HG02588 (cell line): ENCODE measurements at regions not wholly inside any gene's neighbourhood (a gene's known extent, or its start where the extent isn't known, plus 50 kb on each side); places are given as distances from the start of the nearest gene placed in this dataset.

Source experiments
- ATAC-seq: cut with Tn5 transposase; IDR thresholded peaks from one replicate; pipeline ENCODE4 v1.9.1; 2021; ENCODE audit warnings: mild to moderate bottlenecking, moderate library complexity; ENCODE audit not compliant: unreplicated experiment

DNA sequence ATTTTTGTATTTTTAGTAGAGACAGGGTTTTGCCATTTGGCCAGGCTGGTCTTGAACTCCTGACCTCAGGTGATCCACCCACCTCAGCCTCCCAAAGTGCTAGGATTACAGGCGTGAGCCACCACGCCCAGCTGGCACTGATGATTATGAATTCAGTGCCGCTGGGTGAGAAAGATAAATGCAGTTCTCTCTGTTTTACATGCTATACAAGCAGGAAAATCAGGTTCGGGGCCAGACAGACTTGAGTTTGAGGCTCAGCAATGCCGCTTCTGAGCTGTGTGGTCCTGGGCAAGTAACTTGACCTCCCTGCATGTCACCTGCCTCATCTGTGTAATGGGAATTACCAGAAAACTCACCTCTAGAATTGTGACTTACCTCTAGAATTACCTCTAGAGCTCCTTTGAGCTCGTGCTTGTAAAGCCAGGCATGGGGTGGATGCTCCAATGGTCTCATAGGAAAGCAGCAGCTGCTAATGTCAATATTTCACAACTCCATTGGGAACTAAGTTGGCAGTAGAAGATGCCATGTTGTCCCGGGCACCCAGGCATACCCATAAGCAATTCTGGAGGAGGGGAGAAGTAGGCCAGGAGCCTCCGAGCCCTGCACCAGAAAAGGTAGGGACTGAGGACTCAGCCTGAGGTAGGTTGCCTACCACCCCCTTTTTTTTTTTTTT, 119.8 kb upstream of the SLC25A33 start:
- no peak for ATAC-seq

DNA sequence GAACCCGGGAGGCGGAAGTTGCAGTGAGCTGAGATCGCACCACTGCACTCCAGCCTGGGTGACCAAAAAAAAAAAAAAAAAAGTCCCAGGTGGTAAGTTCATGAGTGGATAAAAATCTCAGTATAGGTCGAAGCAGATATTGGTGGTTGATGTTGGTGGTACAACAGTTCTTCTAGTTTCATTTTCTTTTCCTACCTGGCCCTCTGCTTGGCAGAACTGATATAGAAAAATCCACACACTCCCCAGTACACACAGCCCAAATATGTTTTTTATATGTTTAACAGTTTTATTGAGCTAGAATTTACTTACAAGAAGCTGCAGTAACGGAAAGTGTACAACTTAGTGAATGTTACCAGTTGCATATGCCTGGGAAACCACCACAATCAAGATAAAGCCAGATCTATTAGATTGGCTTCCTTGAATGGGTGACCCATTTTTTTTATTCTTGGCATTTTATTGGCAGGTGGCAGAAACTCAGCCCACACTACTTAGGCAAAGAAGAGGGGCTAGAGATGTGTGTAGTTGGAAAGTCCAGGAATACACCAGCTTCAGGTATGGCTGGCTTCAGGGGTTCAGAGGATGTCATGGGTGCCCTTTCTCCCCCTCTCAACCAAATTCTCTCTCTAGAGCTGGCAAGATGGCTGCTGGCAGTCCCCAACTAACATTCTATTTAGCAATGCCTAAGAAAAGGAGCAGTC, 118.3 kb upstream of the SLC25A33 start:
- no peak for ATAC-seq

DNA sequence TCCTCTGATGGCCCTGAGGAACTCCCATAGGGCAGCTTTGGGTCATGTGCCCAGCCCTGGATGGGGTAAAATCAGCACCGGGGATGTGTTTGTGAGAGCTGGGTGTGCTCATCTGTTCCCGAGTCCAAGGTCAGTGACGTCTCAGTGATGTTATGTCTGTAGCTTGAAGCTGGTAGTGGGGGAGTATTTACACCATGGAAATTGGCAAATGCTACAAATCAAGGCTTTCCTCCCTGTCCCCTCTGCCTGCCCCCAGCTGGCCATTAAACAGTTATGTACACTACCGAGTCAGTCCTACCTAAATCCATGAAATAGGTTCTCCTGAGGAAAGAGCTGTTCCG, 117.8 kb upstream of the SLC25A33 start:
- no peak for ATAC-seq

DNA sequence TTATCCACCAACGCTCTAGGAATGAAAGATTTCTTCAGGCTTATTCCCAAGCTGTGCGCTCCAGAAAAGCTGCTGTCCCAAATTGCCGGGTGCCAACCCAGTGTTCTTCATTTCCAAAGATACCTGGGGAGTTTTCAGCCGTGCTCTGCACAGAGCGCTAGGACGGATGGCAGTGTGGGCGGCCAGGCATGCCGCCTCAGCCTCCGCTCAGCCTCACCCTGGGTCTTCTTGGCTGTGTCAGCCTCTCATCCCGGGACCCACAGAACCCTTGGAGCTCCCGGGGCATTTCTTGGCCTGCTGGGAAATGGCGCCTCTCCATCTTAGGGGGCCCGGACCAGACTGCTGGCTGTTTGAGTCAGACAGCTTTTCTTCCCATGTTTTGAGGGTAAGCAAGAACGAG, 116.9 kb upstream of the SLC25A33 start:
- ATAC-seq: no peak

DNA sequence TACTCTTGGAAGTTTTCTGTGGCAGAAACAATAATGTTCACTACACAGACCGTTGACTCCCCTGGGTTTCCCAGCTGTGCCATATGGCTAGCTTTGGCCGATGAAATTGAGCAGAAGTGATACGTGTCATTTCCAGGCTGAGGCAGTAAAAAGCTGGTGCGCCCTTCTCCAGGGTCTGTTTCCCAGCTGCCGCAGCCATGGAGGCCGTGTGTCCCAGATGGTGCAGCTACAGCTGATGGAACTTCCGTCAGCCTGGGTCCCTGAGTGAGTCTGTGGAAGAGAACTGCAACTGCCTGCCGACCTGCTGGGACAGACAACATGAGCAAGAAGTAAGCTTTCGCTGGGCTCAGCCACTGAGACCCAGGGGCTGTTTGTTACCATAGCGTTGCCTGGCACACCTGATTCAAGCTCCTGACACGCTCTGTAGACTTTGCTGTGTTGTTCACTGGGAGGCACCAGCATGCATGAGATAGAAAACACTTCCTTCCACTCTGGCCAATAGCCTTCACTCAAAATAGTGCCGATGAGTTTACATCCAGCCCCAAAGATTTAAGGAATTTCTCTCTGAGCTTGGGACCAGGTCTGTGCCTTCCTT, 116.3 kb upstream of the SLC25A33 start:
- ATAC-seq: no peak

DNA sequence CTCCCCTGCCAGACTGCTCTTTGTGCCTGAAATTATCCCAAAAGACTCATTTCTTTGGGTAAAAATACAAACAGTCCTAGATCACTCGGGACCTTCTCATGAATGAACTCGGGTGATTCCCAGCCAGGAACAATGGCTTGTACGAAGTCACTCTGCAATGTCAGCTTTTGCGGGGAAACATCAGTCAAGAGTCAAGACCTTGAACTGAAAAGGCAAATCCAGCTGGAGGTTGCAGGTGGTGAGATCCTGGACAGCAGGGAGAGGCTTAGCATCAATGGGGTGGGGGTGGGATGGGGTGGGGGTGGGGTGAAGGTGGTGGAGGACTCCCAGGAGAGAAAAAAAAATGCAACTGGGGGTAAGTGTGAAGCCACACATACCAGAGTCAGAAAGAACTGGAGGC, 115.0 kb upstream of the SLC25A33 start:
- no peak for ATAC-seq

DNA sequence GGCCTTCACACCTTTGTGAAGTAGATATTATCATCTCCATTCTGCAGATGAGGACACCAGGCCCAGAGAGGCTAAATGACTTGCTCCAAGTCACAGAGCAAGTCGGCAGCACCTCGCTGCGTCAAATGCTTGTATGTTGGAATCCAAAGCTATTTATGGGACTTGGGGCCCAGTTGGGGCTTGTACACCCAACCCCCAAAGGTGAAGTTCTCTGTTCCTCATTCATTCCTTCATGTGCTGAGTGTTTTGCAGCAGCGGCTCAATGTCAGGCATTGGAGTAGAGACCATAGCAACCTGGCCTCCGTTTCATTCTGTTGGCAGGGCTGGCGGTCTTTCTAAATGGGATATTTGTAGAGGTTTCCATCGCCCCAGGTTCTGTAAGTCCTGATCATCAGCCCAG, 113.4 kb upstream of the SLC25A33 start:
- peak; percentile 22 for ATAC-seq

DNA sequence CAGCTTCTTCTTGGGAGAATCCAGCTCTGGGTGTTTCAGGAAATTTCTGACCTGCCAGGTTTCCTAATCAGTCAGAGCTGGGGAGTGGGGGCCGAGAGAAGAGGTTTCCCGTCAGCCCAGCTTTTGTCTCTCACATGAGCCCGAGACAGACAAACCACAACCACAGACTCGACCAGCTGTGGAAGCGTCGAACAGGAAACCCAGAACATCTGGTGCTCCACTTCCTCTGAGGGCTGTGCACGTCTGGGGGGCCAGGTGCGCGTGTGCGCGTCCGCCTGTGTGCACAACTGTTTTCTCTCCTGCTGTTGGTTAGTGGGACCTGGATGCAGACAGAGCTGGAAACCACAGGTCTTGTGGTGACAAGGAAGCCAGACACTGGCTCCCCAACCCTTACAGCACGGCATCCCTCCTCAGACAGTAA, 113.0 kb upstream of the SLC25A33 start:
- ATAC-seq: peak; percentile 62

DNA sequence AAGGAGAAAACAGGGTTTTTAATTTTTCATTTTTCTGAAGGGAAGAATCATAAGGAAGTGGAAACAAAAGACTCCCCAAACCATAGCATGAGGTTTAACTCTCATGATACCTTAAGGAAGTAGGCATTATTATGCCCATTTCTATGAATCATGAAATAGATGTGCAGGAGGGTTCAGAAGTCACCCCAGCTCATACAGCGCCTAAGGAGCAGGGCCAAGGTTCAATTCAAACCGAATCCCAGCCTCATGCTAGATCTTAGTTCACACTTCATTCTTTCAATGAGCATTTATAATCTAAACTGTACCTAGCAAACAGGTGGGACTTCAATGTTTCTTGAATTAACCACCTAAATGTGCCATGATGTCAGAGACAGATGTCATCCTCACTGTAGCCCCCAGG, 111.9 kb upstream of the SLC25A33 start:
- no peak for ATAC-seq

DNA sequence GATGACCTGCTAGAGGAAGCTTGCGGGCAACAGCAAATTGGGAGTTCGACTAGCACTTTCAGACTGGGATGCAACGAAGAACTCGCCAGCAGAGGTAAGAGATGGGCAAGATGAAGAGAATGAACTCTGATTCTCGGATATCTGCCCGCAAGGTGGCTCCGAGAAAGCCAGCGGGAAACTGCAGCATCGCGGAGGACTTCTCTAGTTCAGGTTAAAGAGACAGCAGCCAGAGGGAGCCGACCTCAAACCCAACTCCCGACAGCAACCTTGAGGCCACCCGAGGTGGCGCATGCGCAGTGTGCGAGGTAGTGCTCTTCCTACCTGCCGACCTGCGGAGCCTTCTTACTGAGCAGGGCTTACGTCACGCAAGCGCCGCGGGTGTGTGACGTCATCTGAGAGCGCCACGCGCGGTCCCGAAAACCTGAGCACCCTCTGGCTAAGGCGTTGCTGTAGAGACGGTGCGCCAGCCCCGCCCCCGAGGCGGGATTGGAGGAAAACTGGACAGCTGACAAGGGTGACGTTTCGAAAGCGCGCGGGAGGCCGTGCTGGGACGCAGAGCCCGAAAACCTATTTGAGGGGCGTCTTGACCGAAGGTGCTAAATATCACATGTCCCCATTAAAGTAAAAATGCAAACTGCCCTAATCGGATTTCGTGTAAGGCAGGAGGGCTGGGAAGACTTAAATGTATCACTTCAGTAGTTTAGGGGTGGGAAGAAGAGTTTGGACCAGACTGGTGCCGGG, 110.5 kb upstream of the SLC25A33 start:
- ATAC-seq: peak; percentile 74

DNA sequence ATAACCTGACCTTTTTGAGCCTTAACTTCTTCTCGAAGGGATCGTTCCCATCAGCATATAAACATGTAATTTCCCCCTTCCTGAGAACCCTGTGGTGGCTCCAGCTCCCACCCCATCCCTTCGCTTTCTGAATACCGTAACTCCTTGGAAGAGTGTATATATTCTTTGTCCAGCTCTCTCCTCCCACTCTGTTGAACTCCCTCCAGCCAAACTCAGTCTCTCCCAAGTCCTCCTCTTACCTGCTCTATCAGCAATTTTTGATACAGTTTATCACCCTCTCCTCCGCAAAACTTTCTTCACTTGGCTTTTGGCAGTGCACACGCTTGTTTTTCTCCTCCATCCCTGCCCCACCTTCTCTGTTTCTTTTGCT, 109.9 kb upstream of the SLC25A33 start:
- no peak for ATAC-seq

DNA sequence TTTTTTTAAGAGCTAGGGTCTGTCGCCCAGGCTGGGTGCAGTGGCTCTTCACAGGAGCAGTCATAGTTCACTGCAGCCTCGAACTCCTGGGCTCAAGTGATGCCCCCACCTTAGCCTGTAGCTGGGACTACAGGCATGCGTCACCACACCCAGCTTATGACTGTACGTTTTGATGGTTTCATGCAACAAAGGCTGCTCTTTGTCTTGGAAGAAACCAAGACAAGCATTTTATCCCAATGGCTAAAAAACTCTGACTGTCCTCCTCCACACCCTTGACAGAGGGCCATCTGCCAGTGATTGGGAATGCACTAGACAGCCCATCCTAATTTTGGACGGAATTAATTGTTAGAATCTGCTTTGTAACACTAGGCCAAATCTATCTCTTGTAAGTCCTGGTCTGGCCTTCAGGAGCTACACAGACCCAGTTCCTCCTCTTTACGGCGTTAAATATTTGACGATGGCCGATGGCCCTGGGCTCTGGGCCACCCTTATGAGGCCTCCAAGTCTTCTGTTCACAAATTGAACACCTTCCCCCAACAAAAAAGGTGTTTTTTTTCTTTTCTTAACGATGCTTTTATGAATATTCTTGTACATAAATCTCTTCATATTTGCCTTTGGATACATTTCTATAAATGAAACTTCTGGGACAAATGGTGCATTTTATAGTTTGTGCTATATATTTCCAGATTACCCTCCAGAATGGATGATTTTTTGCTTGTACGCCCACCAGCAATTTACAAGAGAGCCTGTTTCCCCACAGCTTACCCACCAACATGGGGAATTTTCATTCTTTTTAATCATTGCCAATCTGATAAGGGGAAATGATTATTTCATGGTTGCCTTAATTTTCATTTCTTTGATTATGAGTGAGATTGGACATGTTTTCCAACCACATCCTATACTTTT, 104.8 kb upstream of the SLC25A33 start:
- no peak for ATAC-seq

DNA sequence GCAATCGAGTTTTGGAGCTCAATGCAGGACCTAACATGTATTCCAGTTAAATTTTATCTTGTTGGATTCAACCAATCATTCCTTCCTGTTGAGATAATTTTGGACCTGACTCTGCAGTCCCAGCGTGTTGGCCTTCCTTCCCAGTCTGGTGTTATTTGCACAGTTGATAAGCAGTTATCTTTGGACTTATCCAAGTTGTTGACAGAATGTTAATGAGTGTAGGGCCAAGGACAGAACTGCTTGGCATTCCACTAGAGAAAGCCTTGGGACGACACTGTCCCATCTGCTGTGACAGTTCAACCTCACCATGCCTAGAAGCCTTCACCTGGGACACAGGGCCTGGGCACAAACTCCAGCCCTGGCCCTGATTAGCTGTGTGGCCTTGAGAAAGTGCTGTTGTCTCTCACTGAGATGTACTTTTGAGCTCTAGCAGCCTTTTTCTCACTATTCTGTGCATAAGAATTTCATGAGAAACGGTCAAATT, 104.1 kb upstream of the SLC25A33 start:
- ATAC-seq: no peak

DNA sequence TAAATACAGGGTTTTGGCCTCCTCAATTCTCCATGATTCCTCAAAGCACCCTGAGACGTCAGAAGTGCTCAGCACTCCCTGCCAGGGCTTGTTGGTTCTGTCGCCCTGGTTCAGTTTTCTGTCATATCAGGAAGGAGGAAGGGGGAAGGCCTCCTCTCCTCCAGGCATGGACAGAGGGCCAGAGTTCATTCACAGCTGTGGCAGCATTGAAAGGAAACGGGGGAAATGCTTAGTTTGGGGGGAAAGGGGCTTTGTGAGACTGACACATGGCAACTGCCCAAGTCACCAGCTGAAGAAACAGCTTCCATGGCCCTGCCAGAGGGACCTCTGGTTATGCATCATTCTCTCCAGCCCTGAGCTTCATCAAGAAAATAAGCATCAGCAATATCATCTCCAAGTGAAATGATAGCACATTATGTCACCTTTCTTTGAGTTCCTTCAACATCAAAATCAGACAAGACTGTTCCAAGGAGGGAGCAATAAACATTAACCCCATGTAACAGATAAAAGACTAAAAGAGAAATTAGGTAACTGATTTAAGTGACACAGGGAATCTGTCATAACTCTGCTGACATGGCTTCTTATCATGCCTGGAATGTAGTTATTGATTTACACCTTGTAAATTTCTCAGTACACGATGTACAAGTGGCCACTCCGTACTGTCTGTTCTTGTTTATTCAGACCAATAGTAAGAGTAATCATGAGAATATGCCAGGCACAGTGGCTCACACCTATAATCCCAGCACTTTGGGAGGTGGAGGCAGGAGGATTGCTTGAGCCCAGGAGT, 103.2 kb upstream of the SLC25A33 start:
- no peak for ATAC-seq

DNA sequence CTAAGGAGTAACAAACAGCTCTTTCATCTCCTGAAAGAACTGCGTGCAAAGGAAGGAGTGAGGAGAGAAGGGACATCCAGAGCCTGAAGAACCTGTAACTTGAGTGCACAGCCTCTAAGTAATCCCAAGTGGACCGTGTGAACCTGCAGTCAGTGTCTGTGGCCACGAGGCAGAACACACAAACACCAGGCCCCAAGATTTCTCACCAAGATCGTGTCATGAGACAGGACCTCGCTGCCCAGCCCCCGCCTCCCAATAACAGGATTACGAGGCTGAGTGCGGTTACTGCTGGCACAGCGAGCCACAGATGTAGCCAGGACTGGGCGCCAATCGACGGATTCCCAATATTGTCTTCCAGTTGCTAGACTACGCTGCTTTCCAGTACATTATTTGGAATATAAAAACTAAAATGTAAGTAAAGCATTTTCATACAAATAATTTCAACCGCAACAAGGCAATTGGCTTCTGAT, 101.3 kb upstream of the SLC25A33 start:
- no peak for ATAC-seq

DNA sequence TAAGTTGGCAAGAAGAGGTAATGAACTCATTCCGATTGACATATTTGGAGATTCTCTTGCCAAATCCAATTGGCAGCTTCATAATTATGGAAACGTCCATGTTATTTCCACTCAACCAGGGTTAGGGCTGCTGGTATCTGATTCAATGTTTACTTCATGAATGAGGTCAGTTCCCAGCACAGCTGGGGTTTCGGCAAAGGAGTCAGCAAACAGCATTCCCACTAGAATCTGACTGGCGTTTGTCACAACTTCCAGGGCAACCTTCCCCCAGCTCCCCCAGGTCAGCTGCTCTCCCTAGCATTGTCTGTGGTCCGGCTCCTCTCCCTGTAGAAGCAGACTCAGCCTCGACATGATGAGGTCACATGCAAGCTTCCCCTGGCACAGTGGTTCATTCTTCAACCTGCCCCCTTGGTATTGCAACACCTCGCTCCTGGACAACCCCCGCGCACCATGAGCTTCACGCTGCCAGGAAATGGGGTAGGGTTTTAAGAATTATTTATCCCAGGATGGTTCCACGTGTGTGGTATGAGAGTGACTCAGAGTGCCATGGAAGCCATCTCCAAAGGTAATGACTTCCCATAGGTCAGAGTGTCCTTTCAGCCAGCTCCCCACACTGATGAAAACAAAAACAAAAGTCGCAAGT, 100.7 kb upstream of the SLC25A33 start:
- no peak for ATAC-seq

DNA sequence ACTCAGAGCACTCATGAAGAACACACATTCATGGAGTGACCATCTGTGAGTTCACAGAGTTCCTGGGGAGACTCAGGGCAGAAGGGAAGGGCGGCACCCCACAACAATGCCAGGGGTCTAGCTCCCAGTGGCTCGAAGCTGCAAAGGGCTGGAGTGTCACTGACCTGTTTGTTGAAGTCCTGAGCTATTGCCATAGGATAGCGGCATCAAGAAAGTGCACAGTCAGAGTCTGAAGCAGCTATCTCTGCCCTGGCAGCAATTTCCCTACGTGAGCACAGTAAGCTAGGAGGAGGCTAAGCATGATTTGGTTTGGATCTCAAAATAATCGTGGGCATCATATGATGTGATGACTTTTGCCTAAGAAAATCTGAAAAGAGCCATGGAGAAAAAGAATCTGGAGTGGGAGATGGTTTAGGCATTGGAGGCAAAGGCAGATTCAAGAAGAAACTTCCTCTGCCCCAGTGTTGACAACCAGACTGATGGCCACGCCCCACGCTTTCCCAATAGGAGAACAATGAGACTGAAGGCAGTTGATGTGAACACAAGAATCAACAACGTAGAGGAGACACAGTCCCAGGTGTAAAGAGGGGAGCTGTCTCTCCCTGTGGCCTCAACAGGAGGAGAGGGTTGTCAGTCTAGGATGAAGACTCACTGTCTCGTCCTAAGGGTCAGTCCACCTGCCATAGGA, 100.0 kb upstream of the SLC25A33 start:
- ATAC-seq: no peak

DNA sequence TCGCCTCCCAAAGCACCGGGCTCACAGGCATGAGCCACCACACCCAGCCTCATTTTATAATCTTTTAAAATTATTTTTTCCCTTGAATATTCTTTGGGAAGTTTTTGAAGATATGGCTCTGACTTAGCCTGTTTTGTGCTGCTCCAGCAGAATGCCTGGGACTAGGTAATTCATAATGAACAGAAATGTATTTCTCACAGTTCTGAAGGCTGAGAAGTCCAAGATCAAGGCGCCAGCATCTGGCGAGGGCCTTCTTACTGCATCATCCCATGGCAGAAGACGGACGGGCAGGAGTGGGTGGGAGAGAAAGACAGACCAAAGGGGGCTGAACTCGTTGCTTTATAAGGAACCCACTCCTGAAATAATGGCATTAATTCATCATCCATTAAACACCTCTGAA, 99.0 kb upstream of the SLC25A33 start:
- no peak for ATAC-seq

DNA sequence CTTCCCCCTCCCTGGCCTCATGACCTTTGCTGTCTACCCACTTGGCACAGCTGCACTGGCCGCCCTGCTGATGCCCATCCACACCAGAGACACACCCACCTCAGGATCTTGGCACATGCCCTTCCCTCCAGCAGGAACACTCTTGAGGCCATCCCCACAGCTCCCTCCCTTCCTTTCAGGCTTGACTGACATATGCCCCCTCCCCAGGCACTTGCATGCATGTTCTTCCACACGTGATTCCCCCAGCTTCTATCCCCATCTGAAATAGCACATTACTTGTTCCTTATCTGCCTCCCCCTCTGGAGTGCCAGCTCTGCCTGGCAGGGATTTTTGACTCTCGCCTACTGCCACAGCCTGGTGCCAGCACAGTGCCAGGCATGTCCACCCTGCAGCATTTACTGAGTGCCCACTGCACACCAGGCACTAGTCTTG, 98.5 kb upstream of the SLC25A33 start:
- ATAC-seq: no peak
